ENCODE measurements at regions not wholly inside any gene's neighbourhood (a gene's known extent, or its start where the extent isn't known, plus 50 kb on each side); places are given as distances from the start of the nearest gene placed in this dataset.

- TF ChIP-seq POLR2A (IDR thresholded peaks at IDR 0.05) (no peak), CTCF (IDR thresholded peaks at IDR 0.05) (no peak)
Observed at GRCh38 chr12:70069221-70070105, 173.8 kb upstream of the CNOT2 start.

Data from lower leg skin (tissue), 3 donors.